Sigmoid colon (tissue), 6 donors: ENCODE measurements at regions not wholly inside any gene's neighbourhood (a gene's known extent, or its start where the extent isn't known, plus 50 kb on each side); places are given as distances from the start of the nearest gene placed in this dataset.

ENCODE experiments used
- DNase-seq: peaks from one replicate; pipeline ENCODE4 v3.0.0-alpha.2; 2019
- H3K27ac ChIP-seq, 4 donors: fragments of 200-600 bp; sonication (generic); one replicate each; pipeline ENCODE4 v1.5.1; 2016 to 2019; ENCODE audit warnings: mild to moderate bottlenecking in 1 of 4
- H3K27me3 ChIP-seq, 3 donors: fragments of 200-600 bp; sonication (generic); one replicate each; pipeline ENCODE4 v1.5.1; 2019; ENCODE audit warnings: mild to moderate bottlenecking in 1 of 3
- H3K36me3 ChIP-seq, 4 donors: fragments of 200-600 bp; sonication (generic); one replicate each; pipeline ENCODE4 v1.5.1; 2016 to 2019
- H3K4me1 ChIP-seq, 4 donors: fragments of 200-600 bp; sonication (generic); one replicate each; pipeline ENCODE4 v1.5.1; 2017 to 2019
- H3K4me3 ChIP-seq, 4 donors: fragments of 200-600 bp; sonication (generic); one replicate each; pipeline ENCODE4 v1.5.1; 2017 to 2019; ENCODE audit warnings: mild to moderate bottlenecking in 2 of 4, moderate library complexity in 1 of 4
- H3K9me3 ChIP-seq, 4 donors: fragments of 200-600 bp in 3 of 4; sonication (generic) in 3 of 4; one replicate each; pipeline versions ENCODE4 v1.5.1 to v1.6.1; 2013 to 2019
- EP300 ChIP-seq, 4 donors: sonication (generic); formaldehyde crosslinking; IDR thresholded peaks; one replicate each; pipeline ENCODE4 v1.6.1; 2017; ENCODE audit warnings: antibody characterized with exemption in 4 of 4
- POLR2A ChIP-seq, 2 donors: fragments of 450-650 bp; IDR thresholded peaks; one replicate each; pipeline ENCODE4 v1.6.1; 2016; ENCODE audit warnings: antibody characterized with exemption in 2 of 2, mild to moderate bottlenecking in 2 of 2, moderate library complexity in 2 of 2
- POLR2AphosphoS5 ChIP-seq, 4 donors: sonication (generic); formaldehyde crosslinking; IDR thresholded peaks; one replicate each; pipeline ENCODE4 v1.6.1; 2017; ENCODE audit warnings: antibody characterized with exemption in 4 of 4
- WGBS, 2 donors: extraction: QIAGEN DNeasy Blood & Tissue Kit; methylation state at CpG; one replicate each; pipeline ENCODE4 v1.1.7; 2013; 5-methylcytosine and 5-hydroxymethylcytosine counted together
- intact Hi-C: fragments of 100-400 bp; cut with DNase I; formaldehyde crosslinking; loops from one replicate; pipeline ENCODE4 v1.15.1; 2023
- TF ChIP-seq, protein P1 (sequence below), 4 experiments: fragments of 450-650 bp in 3 of 4; fragments of 200-600 bp in 1 of 4; IDR thresholded peaks; one replicate each; pipeline ENCODE4 v1.5.1; 2016 to 2019; ENCODE audit warnings: antibody characterized with exemption in 4 of 4, mild to moderate bottlenecking in 3 of 4, moderate library complexity in 2 of 4
- donor health status: healthy with polysubstance abuse.
- donor health status: healthy.

DNA sequence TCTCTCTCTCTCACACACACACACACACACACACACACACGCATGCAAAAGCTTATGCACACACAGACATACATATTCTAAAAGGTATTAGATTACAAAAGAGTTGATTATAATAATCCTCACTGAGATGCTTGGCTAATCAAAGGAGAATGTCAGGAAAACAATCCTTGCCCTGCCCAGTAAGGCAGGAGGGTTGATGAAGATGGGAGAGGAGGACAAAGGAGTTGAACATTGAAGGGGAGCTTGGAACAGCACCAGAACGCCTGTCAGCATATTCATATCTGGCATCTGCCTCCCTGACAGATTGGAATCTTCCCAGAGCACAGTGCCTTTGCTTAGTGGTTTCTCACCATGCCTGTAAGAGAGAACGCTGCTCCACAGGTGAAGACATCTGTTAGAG is 68.6 kb upstream of the PALMD start:
- 78 to 80% methylated on average over 3 of the region's 3 CpGs for WGBS, 2 donors
- TF ChIP-seq POLR2A (IDR thresholded peaks at IDR 0.05) (no peak), POLR2AphosphoS5 (IDR thresholded peaks at IDR 0.05) (no peak), EP300 (IDR thresholded peaks at IDR 0.05) (no peak)
- TF ChIP-seq, protein P1, sequence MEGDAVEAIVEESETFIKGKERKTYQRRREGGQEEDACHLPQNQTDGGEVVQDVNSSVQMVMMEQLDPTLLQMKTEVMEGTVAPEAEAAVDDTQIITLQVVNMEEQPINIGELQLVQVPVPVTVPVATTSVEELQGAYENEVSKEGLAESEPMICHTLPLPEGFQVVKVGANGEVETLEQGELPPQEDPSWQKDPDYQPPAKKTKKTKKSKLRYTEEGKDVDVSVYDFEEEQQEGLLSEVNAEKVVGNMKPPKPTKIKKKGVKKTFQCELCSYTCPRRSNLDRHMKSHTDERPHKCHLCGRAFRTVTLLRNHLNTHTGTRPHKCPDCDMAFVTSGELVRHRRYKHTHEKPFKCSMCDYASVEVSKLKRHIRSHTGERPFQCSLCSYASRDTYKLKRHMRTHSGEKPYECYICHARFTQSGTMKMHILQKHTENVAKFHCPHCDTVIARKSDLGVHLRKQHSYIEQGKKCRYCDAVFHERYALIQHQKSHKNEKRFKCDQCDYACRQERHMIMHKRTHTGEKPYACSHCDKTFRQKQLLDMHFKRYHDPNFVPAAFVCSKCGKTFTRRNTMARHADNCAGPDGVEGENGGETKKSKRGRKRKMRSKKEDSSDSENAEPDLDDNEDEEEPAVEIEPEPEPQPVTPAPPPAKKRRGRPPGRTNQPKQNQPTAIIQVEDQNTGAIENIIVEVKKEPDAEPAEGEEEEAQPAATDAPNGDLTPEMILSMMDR (IDR thresholded peaks at IDR 0.05): no peak
- intact Hi-C loops: no loop called here

DNA sequence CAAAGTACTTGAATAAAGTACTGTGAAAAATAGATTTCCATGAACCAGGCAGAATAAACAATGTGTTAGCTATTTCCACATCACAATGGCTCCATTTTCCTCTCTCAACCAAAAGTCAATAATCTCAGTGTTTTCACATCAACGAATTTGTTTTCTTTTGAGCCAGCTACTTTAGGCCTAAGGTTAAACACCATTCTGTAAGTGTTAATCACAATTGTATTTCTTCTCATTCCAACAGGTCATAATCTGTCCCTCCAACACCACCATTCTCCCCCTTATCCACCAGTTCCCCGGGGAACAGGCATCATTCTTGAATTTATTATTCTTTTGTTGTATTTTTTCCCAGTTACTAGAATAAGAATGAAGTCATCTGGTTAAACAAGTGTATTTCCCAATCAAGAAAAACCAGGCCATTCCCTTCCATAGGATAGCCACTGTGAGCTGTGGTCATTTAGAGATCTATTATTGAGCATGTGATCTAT is 66.2 kb upstream of the PALMD start:
- no peaks in the 10 kb centered on the region for H3K36me3 ChIP-seq
- intact Hi-C loops: no loop called here
- TF ChIP-seq POLR2AphosphoS5 (IDR thresholded peaks at IDR 0.05) (no peak), POLR2A (IDR thresholded peaks at IDR 0.05) (no peak), EP300 (IDR thresholded peaks at IDR 0.05) (no peak)
- TF ChIP-seq, protein P1 (IDR thresholded peaks at IDR 0.05): no peak
- DNase-seq: no peak
- no peaks in the 10 kb centered on the region for H3K9me3 ChIP-seq
- H3K4me3 ChIP-seq: no peak overlapping the region
- 31 to 35% methylated on average over 2 of the region's 2 CpGs for WGBS, 2 donors
- peaks cover 0 to 7% (median 0%) of the 10 kb centered on the region in 4 donors for H3K4me1 ChIP-seq
- H3K27me3 ChIP-seq: no peaks in the 10 kb centered on the region
- H3K27ac ChIP-seq: peak overlapping the region in 2 of 4 donors; percentile 39 to 53

More for the DNA sequence above, 68.6 kb upstream of the PALMD start:
- Histone ChIP-seq H3K27ac (no peak overlapping the region), H3K4me1 (peaks cover 0 to 12% (median 4%) of the 10 kb centered on the region in 4 donors), H3K4me3 (no peak overlapping the region), H3K9me3 (no peaks in the 10 kb centered on the region), H3K36me3 (no peaks in the 10 kb centered on the region), H3K27me3 (no peaks in the 10 kb centered on the region)
- DNase-seq: no peak

DNA sequence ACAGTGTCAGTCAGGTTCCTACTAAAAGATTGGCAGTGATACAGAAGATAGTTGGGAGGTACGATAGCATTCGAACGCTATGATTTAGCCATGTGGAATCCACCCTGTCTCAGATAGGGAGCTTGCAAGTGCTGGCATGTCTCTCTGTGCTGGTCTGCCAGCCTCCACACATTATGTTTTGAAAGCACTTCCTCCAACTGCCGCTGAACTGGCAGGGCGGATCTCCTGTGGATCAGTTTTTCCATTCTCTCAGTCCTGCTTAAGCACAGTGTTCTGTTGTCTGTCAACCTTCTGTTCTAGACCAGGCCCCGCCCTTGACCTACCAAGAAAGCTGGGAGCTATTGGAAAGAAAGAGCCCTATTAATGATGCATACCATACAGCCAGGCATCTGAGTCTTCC is 65.5 kb upstream of the PALMD start:
- H3K9me3 ChIP-seq: no peaks in the 10 kb centered on the region
- 89 to 96% methylated on average over 6 of the region's 6 CpGs for WGBS, 2 donors
- DNase-seq: no peak
- H3K27ac ChIP-seq: peak overlapping the region in 2 of 4 donors; percentile 39 to 53
- no peaks in the 10 kb centered on the region for H3K36me3 ChIP-seq
- peak in 1 of 4 donors; percentile 33 for TF ChIP-seq POLR2AphosphoS5 (IDR thresholded peaks at IDR 0.05)
- TF ChIP-seq POLR2A (IDR thresholded peaks at IDR 0.05): no peak
- TF ChIP-seq EP300 (IDR thresholded peaks at IDR 0.05): no peak
- intact Hi-C loops: no loop called here
- H3K4me1 ChIP-seq: peaks cover 0 to 7% (median 0%) of the 10 kb centered on the region in 4 donors
- H3K27me3 ChIP-seq: no peaks in the 10 kb centered on the region
- no peak overlapping the region for H3K4me3 ChIP-seq

DNA sequence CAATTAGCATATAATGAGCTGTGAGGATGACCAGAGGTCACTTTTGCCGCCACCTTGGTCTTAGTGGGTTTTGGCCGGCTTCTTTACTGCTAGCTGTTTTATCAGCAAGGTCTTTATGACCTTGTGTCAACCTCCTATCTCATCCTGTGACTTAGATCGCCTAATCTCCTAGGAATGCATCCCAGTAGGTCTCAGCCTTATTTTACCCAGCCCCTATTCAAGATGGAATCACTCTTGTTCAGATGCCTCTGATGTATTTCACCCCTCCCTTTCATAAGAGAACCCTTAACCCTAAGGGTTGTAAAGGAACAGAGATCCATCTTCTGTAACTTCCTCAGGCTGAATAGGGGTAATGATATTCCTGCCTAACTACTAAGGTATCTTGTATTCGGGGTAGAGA is 58.9 kb upstream of the PALMD start:
- 67 to 78% methylated on average over 4 of the region's 4 CpGs for WGBS, 2 donors
- no peak overlapping the region for H3K4me3 ChIP-seq
- H3K27me3 ChIP-seq: no peaks in the 10 kb centered on the region
- H3K9me3 ChIP-seq: no peaks in the 10 kb centered on the region
- H3K4me1 ChIP-seq: no peaks in the 10 kb centered on the region
- no peaks in the 10 kb centered on the region for H3K36me3 ChIP-seq
- no peak for DNase-seq
- intact Hi-C loops: no loop called here
- TF ChIP-seq POLR2AphosphoS5 (IDR thresholded peaks at IDR 0.05) (no peak), POLR2A (IDR thresholded peaks at IDR 0.05) (no peak), EP300 (IDR thresholded peaks at IDR 0.05) (no peak)
- TF ChIP-seq, protein P1 (IDR thresholded peaks at IDR 0.05): no peak
- H3K27ac ChIP-seq: no peak overlapping the region

DNA sequence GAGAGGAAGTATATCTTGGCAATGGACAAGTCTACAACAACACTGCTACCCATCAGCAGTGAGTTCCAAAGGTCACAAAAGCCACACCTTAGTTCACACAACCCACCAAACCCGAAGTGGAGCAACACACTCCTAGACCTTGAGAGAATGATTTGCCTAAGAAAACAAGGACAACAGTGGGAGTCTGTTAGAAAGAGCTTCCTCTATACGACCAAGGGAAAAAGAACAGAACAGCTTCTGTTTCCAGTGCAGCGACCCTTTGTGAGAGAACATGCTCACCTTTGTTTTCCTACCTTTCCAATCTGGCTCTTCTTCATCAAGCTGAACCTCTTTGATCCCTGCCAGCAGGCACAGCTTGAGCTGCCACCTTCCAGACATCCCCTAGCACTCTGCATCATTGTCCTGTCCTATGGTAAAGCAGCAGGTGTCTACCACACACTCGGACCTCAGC is 56.7 kb upstream of the PALMD start:
- no peak for TF ChIP-seq EP300 (IDR thresholded peaks at IDR 0.05)
- TF ChIP-seq POLR2AphosphoS5 (IDR thresholded peaks at IDR 0.05): no peak
- TF ChIP-seq POLR2A (IDR thresholded peaks at IDR 0.05): no peak
- TF ChIP-seq, protein P1 (IDR thresholded peaks at IDR 0.05): no peak
- Histone ChIP-seq H3K27me3 (no peaks in the 10 kb centered on the region), H3K36me3 (no peaks in the 10 kb centered on the region), H3K4me1 (no peaks in the 10 kb centered on the region), H3K9me3 (no peaks in the 10 kb centered on the region), H3K27ac (no peak overlapping the region), H3K4me3 (no peak overlapping the region)
- DNase-seq: no peak
- intact Hi-C loops: no loop called here
- 16 to 59% methylated on average over 4 of the region's 4 CpGs for WGBS, 2 donors
